Sigmoid colon (tissue), 6 donors: ENCODE measurements at regions not wholly inside any gene's neighbourhood (a gene's known extent, or its start where the extent isn't known, plus 50 kb on each side); places are given as distances from the start of the nearest gene placed in this dataset.

Experiments
- DNase-seq: peaks from one replicate; pipeline ENCODE4 v3.0.0-alpha.2; 2019
- H3K27ac ChIP-seq, 4 donors: fragments of 200-600 bp; sonication (generic); one replicate each; pipeline ENCODE4 v1.5.1; 2016 to 2019; ENCODE audit warnings: mild to moderate bottlenecking in 1 of 4
- H3K27me3 ChIP-seq, 3 donors: fragments of 200-600 bp; sonication (generic); one replicate each; pipeline ENCODE4 v1.5.1; 2019; ENCODE audit warnings: mild to moderate bottlenecking in 1 of 3
- H3K36me3 ChIP-seq, 4 donors: fragments of 200-600 bp; sonication (generic); one replicate each; pipeline ENCODE4 v1.5.1; 2016 to 2019
- H3K4me1 ChIP-seq, 4 donors: fragments of 200-600 bp; sonication (generic); one replicate each; pipeline ENCODE4 v1.5.1; 2017 to 2019
- H3K4me3 ChIP-seq, 4 donors: fragments of 200-600 bp; sonication (generic); one replicate each; pipeline ENCODE4 v1.5.1; 2017 to 2019; ENCODE audit warnings: mild to moderate bottlenecking in 2 of 4, moderate library complexity in 1 of 4
- H3K9me3 ChIP-seq, 4 donors: fragments of 200-600 bp in 3 of 4; sonication (generic) in 3 of 4; one replicate each; pipeline versions ENCODE4 v1.5.1 to v1.6.1; 2013 to 2019
- CTCF ChIP-seq, 4 experiments: fragments of 450-650 bp in 3 of 4; fragments of 200-600 bp in 1 of 4; IDR thresholded peaks; one replicate each; pipeline ENCODE4 v1.5.1; 2016 to 2019; ENCODE audit warnings: antibody characterized with exemption in 4 of 4, mild to moderate bottlenecking in 3 of 4, moderate library complexity in 2 of 4
- EP300 ChIP-seq, 4 donors: sonication (generic); formaldehyde crosslinking; IDR thresholded peaks; one replicate each; pipeline ENCODE4 v1.6.1; 2017; ENCODE audit warnings: antibody characterized with exemption in 4 of 4
- POLR2A ChIP-seq, 2 donors: fragments of 450-650 bp; IDR thresholded peaks; one replicate each; pipeline ENCODE4 v1.6.1; 2016; ENCODE audit warnings: antibody characterized with exemption in 2 of 2, mild to moderate bottlenecking in 2 of 2, moderate library complexity in 2 of 2
- POLR2AphosphoS5 ChIP-seq, 4 donors: sonication (generic); formaldehyde crosslinking; IDR thresholded peaks; one replicate each; pipeline ENCODE4 v1.6.1; 2017; ENCODE audit warnings: antibody characterized with exemption in 4 of 4
- WGBS, 2 donors: extraction: QIAGEN DNeasy Blood & Tissue Kit; methylation state at CpG; one replicate each; pipeline ENCODE4 v1.1.7; 2013; 5-methylcytosine and 5-hydroxymethylcytosine counted together
- intact Hi-C: fragments of 100-400 bp; cut with DNase I; formaldehyde crosslinking; loops from one replicate; pipeline ENCODE4 v1.15.1; 2023
- donor health status: healthy with polysubstance abuse.
- donor health status: healthy.

DNA sequence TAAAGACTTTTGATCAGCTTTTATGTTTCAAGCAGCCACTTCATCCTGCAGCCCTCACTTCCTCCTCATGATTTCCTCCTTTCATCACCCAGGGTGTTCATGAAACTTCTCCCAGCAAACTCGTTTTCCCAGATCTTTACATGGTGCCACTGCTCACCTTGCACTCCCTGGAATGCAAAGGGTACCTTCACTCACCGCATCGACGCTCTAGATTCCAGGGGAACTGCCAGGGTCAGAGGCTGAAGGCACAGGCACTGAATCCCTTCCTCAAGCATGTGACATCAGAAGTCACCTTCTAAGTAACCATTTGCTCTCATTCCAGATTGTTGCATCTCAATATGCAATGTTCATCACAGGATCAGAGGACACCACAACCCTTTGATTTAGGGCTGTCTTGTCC is 82.8 kb downstream of the PRKAB2 start:
- Histone ChIP-seq H3K27me3 (peaks cover 0 to 4% (median 0%) of the 10 kb centered on the region in 3 donors), H3K4me3 (no peak overlapping the region), H3K27ac (no peak overlapping the region), H3K9me3 (peaks cover 0 to 6% (median under 1%) of the 10 kb centered on the region in 4 donors), H3K36me3 (no peaks in the 10 kb centered on the region), H3K4me1 (peaks cover 0 to 9% (median 2%) of the 10 kb centered on the region in 4 donors)
- 44 to 54% methylated on average over 4 of the region's 4 CpGs for WGBS, 2 donors
- DNase-seq, result no peak
- TF ChIP-seq EP300 (IDR thresholded peaks at IDR 0.05), result no peak
- no peak for TF ChIP-seq POLR2A (IDR thresholded peaks at IDR 0.05)
- TF ChIP-seq CTCF (IDR thresholded peaks at IDR 0.05), result no peak
- TF ChIP-seq POLR2AphosphoS5 (IDR thresholded peaks at IDR 0.05), result no peak
- intact Hi-C loops, result loop anchor here (10.0 kb wide), 1 partner anchor 155 kb away; the partner anchor contains the start of gene CHD1L

DNA sequence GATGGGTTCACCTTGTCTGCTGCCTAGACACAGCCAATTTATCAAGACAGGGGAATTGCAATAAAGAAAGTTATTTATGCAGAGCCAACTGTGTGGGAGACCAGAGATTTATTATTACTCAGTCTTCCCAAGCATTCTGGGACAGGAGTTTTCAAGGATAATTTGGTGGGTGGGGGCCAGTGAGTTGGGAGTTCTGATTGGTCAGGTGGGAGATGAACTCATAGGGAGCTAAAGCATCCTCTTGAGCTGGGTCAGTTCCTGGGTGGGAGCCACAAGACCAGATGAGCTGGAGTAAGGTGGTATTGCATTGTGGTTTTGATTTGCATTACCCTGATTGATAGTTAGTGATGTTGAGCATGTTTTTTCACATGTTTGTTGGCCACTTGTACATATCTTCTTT is 86.1 kb downstream of the PRKAB2 start:
- intact Hi-C loops, result loop anchor here (10.0 kb wide), 1 partner anchor 159 kb away; the partner anchor contains the start of gene CHD1L
- Histone ChIP-seq H3K9me3 (peaks cover 0 to 6% (median under 1%) of the 10 kb centered on the region in 4 donors), H3K27me3 (peaks cover 6 to 31% (median 28%) of the 10 kb centered on the region in 3 donors), H3K4me1 (peaks cover 0 to 17% (median 9%) of the 10 kb centered on the region in 4 donors), H3K36me3 (no peaks in the 10 kb centered on the region), H3K27ac (no peak overlapping the region), H3K4me3 (no peak overlapping the region)
- TF ChIP-seq CTCF (IDR thresholded peaks at IDR 0.05), result no peak
- DNase-seq, result no peak

DNA sequence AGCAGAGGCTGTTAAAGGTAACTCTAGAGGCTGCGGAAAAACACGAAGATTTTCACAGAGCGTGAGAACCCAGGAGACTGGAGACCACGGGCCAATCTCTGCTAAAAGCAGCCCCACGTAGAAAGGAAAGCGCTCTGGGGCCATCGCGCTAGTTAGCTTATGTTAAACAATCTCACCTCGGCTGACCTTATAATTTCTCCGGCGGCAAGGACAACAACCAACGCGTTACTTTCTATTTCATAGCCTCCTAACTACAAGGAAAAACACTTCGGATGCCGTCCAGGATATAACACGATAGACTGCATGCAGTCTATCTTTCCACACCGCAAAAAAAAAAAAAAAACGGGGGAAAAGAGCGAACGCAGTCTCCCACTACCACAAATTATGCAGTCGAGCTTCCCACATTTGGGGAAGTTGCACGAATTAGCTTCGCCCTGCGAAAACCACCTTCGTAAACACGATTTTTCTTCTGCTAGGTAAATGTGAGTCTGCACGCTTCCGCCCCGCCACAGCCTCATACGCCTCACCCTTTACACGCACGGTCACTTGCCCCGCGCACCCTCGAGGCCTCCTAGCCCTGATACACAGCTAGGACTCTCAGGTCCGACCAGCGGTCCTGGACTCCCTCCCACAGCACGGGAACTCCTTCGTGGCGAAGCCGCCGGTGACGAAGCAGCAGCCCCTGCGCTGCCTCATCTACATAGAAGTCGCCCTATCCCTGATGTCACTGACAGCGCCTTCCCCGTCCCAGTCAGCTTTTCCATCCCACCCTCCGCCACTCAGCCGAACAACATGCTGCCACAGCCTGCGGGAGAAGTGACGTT is 87.8 kb downstream of the PRKAB2 start:
- DNase-seq, result peak; percentile 76
- intact Hi-C loops, result loop anchor here (10.0 kb wide), 1 partner anchor 160 kb away; the partner anchor contains the start of gene CHD1L
- peak overlapping the region; percentile 31 to 53 (median 45) for H3K4me3 ChIP-seq
- H3K27me3 ChIP-seq, result peaks cover 20 to 47% (median 44%) of the 10 kb centered on the region in 3 donors
- peaks cover 0 to 31% (median 23%) of the 10 kb centered on the region in 4 donors for H3K4me1 ChIP-seq
- peak overlapping the region in 3 of 4 donors; percentile 7 to 47 (median 18) for H3K27ac ChIP-seq
- H3K9me3 ChIP-seq, result peaks cover 0 to 6% (median under 1%) of the 10 kb centered on the region in 4 donors
- 1% methylated on average over 51 of the region's 51 CpGs for WGBS, 2 donors
- TF ChIP-seq CTCF (IDR thresholded peaks at IDR 0.05) (no peak), POLR2AphosphoS5 (IDR thresholded peaks at IDR 0.05) (peak in 3 of 4 donors; percentile 58 to 75 (median 69)), POLR2A (IDR thresholded peaks at IDR 0.05) (no peak), EP300 (IDR thresholded peaks at IDR 0.05) (no peak)
- H3K36me3 ChIP-seq, result no peaks in the 10 kb centered on the region

DNA sequence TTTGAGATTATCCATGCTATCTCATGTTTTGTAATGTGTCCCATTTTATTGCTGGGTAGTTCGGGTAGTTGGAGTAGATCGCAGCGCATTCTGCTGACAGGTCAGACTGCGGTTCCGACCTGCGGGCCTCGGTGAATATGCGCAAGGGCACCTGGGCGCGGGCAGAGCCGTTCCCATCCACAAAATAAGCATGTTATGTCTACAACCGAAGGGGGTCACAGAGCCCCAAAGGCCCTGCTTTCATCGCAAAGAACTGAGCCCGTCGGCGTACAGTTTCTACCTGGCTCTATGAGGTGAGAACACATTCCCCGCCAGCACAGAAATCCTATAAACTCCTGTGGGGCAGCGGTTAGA is 88.4 kb downstream of the PRKAB2 start:
- Histone ChIP-seq H3K4me3 (peak overlapping the region; percentile 31 to 53 (median 45)), H3K9me3 (peaks cover 0 to 6% (median under 1%) of the 10 kb centered on the region in 4 donors), H3K27me3 (peaks cover 26 to 53% (median 50%) of the 10 kb centered on the region in 3 donors), H3K36me3 (no peaks in the 10 kb centered on the region), H3K27ac (no peak overlapping the region), H3K4me1 (peaks cover 0 to 37% (median 27%) of the 10 kb centered on the region in 4 donors)
- DNase-seq, result no peak
- WGBS, 2 donors, result 7 to 22% methylated on average over 18 of the region's 18 CpGs
- intact Hi-C loops, result loop anchor here (10.0 kb wide), 1 partner anchor 161 kb away; the partner anchor contains the start of gene CHD1L
- no peak for TF ChIP-seq CTCF (IDR thresholded peaks at IDR 0.05)
- no peak for TF ChIP-seq POLR2AphosphoS5 (IDR thresholded peaks at IDR 0.05)
- no peak for TF ChIP-seq EP300 (IDR thresholded peaks at IDR 0.05)
- TF ChIP-seq POLR2A (IDR thresholded peaks at IDR 0.05), result no peak
